Loucy (cell line): ENCODE measurements at regions not wholly inside any gene's neighbourhood (a gene's known extent, or its start where the extent isn't known, plus 50 kb on each side); places are given as distances from the start of the nearest gene placed in this dataset.

ENCODE experiments used
- EZH2phosphoT487 ChIP-seq: fragments of 200-600 bp; IDR thresholded peaks from 2 replicates; pipeline ENCODE4 v1.6.1; 2018; ENCODE audit warnings: antibody characterized with exemption, mild to moderate bottlenecking, moderate library complexity, borderline replicate concordance
- TF ChIP-seq, protein P1 (sequence below): fragments of 200-600 bp; sonication (generic); conservative IDR thresholded peaks from 2 replicates; pipeline ENCODE4 v1.5.1; 2014; ENCODE audit warnings: mild to moderate bottlenecking, antibody characterized with exemption, low read length

DNA sequence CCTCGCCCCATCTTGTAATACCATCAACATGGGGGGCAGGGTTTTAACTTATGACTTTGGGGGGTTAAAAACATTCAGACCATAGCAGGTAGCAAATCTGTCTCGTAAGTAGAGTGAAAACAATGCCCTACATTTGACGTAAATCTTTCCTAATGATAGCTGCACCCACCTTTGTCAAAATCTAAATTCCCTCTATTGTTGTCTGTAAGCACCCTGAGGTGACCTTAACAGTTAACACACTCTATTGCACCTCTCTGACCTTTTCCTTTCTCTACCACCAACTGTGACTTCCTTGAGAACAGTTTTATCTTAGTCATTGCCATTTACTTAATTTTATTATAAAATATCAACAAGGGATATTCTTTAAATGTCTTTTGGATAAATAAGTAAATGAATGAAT lies 1024.9 kb upstream of the CNTN5 start:
- TF ChIP-seq, protein P1, sequence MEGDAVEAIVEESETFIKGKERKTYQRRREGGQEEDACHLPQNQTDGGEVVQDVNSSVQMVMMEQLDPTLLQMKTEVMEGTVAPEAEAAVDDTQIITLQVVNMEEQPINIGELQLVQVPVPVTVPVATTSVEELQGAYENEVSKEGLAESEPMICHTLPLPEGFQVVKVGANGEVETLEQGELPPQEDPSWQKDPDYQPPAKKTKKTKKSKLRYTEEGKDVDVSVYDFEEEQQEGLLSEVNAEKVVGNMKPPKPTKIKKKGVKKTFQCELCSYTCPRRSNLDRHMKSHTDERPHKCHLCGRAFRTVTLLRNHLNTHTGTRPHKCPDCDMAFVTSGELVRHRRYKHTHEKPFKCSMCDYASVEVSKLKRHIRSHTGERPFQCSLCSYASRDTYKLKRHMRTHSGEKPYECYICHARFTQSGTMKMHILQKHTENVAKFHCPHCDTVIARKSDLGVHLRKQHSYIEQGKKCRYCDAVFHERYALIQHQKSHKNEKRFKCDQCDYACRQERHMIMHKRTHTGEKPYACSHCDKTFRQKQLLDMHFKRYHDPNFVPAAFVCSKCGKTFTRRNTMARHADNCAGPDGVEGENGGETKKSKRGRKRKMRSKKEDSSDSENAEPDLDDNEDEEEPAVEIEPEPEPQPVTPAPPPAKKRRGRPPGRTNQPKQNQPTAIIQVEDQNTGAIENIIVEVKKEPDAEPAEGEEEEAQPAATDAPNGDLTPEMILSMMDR = no peak
- TF ChIP-seq EZH2phosphoT487 = no peak
